ENCODE measurements at regions not wholly inside any gene's neighbourhood (a gene's known extent, or its start where the extent isn't known, plus 50 kb on each side); places are given as distances from the start of the nearest gene placed in this dataset.

DNA sequence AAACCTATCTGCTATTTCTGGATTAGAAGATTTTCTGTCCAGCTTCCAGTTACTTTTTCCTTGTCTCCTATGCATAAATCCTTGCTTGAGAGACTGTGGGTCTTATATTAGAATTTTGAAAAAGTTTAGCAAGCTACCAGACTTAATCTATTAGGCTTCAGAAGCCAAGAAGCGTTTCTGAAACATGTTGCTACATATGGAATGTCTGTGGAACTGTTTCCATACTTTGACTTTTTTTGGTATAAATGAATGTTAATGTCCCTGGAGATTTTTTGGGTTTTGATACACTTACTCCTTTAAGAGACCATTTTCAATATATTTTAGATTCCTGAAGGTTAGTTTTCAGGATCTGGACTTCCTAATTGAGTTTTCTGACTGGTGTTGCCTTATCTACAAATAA is 191.4 kb upstream of the SGCD start:
- H3K4me3 ChIP-seq (ENCODE audit: low read length), result no peak overlapping the region
- no peaks in the 10 kb centered on the region for H3K9me2 ChIP-seq (replicated peaks; ENCODE audit: insufficient read depth, low read length)
- H3K4me2 ChIP-seq (ENCODE audit: low read depth, low read length), result no peak overlapping the region
- H3K27ac ChIP-seq (ENCODE audit: low read length), result no peak overlapping the region
- H3K9ac ChIP-seq (ENCODE audit: low read length), result no peak overlapping the region
- no peaks in the 10 kb centered on the region for H3K4me1 ChIP-seq (ENCODE audit: low read length)
- H3K79me2 ChIP-seq (ENCODE audit: low read length), result no peaks in the 10 kb centered on the region
- H3K9me3 ChIP-seq (replicated peaks; ENCODE audit: insufficient read depth, low read length), result no peaks in the 10 kb centered on the region
- no peaks in the 10 kb centered on the region for H3F3A ChIP-seq (ENCODE audit: insufficient read depth, low read length)
- H3K27me3 ChIP-seq (replicated peaks; ENCODE audit: insufficient read depth, low read length), result no peaks in the 10 kb centered on the region
- no peak for DNase-seq
- TF ChIP-seq, protein P1, sequence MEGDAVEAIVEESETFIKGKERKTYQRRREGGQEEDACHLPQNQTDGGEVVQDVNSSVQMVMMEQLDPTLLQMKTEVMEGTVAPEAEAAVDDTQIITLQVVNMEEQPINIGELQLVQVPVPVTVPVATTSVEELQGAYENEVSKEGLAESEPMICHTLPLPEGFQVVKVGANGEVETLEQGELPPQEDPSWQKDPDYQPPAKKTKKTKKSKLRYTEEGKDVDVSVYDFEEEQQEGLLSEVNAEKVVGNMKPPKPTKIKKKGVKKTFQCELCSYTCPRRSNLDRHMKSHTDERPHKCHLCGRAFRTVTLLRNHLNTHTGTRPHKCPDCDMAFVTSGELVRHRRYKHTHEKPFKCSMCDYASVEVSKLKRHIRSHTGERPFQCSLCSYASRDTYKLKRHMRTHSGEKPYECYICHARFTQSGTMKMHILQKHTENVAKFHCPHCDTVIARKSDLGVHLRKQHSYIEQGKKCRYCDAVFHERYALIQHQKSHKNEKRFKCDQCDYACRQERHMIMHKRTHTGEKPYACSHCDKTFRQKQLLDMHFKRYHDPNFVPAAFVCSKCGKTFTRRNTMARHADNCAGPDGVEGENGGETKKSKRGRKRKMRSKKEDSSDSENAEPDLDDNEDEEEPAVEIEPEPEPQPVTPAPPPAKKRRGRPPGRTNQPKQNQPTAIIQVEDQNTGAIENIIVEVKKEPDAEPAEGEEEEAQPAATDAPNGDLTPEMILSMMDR (IDR thresholded peaks at IDR 0.05; ENCODE audit: low read length), result no peak
- TF ChIP-seq EZH2phosphoT487 (IDR thresholded peaks at IDR 0.05; ENCODE audit: low read length) (no peak), EZH2 (optimal IDR thresholded peaks at IDR 0.05; ENCODE audit: low read depth, low read length) (no peak)
- no peak overlapping the region for H2AFZ ChIP-seq (ENCODE audit: low read length)
- H4K20me1 ChIP-seq (ENCODE audit: insufficient read depth, low read length), result no peaks in the 10 kb centered on the region
- no peaks in the 10 kb centered on the region for H3K36me3 ChIP-seq (replicated peaks; ENCODE audit: insufficient read depth, low read length)

GRCh38 chr5:156137071-156137869 is 189.7 kb upstream of the SGCD start:
- Histone ChIP-seq H3K4me3 (ENCODE audit: low read length) (no peak overlapping the region), H3K27ac (ENCODE audit: low read length) (no peak overlapping the region), H3K36me3 (replicated peaks; ENCODE audit: insufficient read depth, low read length) (no peaks in the 10 kb centered on the region), H3K9ac (ENCODE audit: low read length) (no peak overlapping the region), H3K4me1 (ENCODE audit: low read length) (no peaks in the 10 kb centered on the region), H3K4me2 (ENCODE audit: low read depth, low read length) (no peak overlapping the region), H3K27me3 (replicated peaks; ENCODE audit: insufficient read depth, low read length) (no peaks in the 10 kb centered on the region), H3K79me2 (ENCODE audit: low read length) (no peaks in the 10 kb centered on the region), H3K9me2 (replicated peaks; ENCODE audit: insufficient read depth, low read length) (no peaks in the 10 kb centered on the region), H4K20me1 (ENCODE audit: insufficient read depth, low read length) (no peaks in the 10 kb centered on the region), H3K9me3 (replicated peaks; ENCODE audit: insufficient read depth, low read length) (no peaks in the 10 kb centered on the region), H3F3A (ENCODE audit: insufficient read depth, low read length) (no peaks in the 10 kb centered on the region), H2AFZ (ENCODE audit: low read length) (no peak overlapping the region)
- DNase-seq, result no peak
- TF ChIP-seq EZH2 (optimal IDR thresholded peaks at IDR 0.05; ENCODE audit: low read depth, low read length), result no peak
- TF ChIP-seq, protein P1 (IDR thresholded peaks at IDR 0.05; ENCODE audit: low read length), result no peak
- no peak for TF ChIP-seq EZH2phosphoT487 (IDR thresholded peaks at IDR 0.05; ENCODE audit: low read length)

GRCh38 chr5:156142867-156143266 is 184.1 kb upstream of the SGCD start:
- H3K27ac ChIP-seq (ENCODE audit: low read length), result no peak overlapping the region
- no peak overlapping the region for H3K4me3 ChIP-seq (ENCODE audit: low read length)
- H3K79me2 ChIP-seq (ENCODE audit: low read length), result no peaks in the 10 kb centered on the region
- no peaks in the 10 kb centered on the region for H3K36me3 ChIP-seq (replicated peaks; ENCODE audit: insufficient read depth, low read length)
- no peaks in the 10 kb centered on the region for H3K4me1 ChIP-seq (ENCODE audit: low read length)
- no peaks in the 10 kb centered on the region for H3K9me2 ChIP-seq (replicated peaks; ENCODE audit: insufficient read depth, low read length)
- no peak overlapping the region for H2AFZ ChIP-seq (ENCODE audit: low read length)
- H4K20me1 ChIP-seq (ENCODE audit: insufficient read depth, low read length), result no peaks in the 10 kb centered on the region
- TF ChIP-seq EZH2phosphoT487 (IDR thresholded peaks at IDR 0.05; ENCODE audit: low read length), result no peak
- H3K4me2 ChIP-seq (ENCODE audit: low read depth, low read length), result no peak overlapping the region
- no peaks in the 10 kb centered on the region for H3K27me3 ChIP-seq (replicated peaks; ENCODE audit: insufficient read depth, low read length)
- no peak overlapping the region for H3K9ac ChIP-seq (ENCODE audit: low read length)
- no peaks in the 10 kb centered on the region for H3F3A ChIP-seq (ENCODE audit: insufficient read depth, low read length)
- DNase-seq, result no peak
- no peaks in the 10 kb centered on the region for H3K9me3 ChIP-seq (replicated peaks; ENCODE audit: insufficient read depth, low read length)

DNA sequence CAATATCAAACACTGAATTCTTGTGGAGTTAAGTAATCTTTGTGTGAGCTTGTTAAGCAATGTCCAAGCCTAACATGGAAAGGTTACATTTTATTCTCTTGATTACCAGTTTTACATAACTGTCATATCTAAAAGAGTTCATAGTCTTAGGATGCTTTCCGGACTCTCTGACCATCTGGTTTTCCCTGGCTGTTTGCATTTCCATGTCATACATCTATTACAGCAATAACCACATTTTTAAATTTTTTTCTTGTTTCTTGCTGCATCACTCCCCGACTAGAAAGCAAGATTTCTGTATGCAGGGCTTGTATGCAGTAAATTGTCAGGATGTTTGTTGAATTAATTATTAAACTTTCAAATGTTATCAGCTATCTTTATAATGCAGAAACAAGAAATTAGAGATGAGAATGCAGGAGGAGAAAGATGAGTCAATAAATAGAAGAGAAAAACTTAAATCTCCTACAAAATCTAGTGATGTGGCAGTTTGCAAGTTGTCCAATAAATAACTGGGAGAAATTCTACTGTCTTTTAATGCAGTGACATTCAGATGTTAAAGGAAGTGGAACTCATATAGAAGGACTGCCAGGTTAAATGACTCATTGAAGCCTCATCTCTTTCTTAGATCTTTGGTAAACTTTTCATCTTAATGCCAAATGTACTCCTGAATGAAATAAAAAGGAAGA is 179.6 kb upstream of the SGCD start:
- Histone ChIP-seq H3K27ac (ENCODE audit: low read length) (no peak overlapping the region), H3K36me3 (replicated peaks; ENCODE audit: insufficient read depth, low read length) (no peaks in the 10 kb centered on the region), H3K4me3 (ENCODE audit: low read length) (no peak overlapping the region), H3K4me1 (ENCODE audit: low read length) (no peaks in the 10 kb centered on the region), H2AFZ (ENCODE audit: low read length) (no peak overlapping the region), H3K9ac (ENCODE audit: low read length) (no peak overlapping the region), H3K79me2 (ENCODE audit: low read length) (no peaks in the 10 kb centered on the region), H3K4me2 (ENCODE audit: low read depth, low read length) (no peak overlapping the region), H3K9me3 (replicated peaks; ENCODE audit: insufficient read depth, low read length) (no peaks in the 10 kb centered on the region), H4K20me1 (ENCODE audit: insufficient read depth, low read length) (no peaks in the 10 kb centered on the region), H3K9me2 (replicated peaks; ENCODE audit: insufficient read depth, low read length) (no peaks in the 10 kb centered on the region), H3K27me3 (replicated peaks; ENCODE audit: insufficient read depth, low read length) (no peaks in the 10 kb centered on the region), H3F3A (ENCODE audit: insufficient read depth, low read length) (no peaks in the 10 kb centered on the region)
- no peak for DNase-seq
- no peak for TF ChIP-seq EZH2 (optimal IDR thresholded peaks at IDR 0.05; ENCODE audit: low read depth, low read length)
- no peak for TF ChIP-seq EZH2phosphoT487 (IDR thresholded peaks at IDR 0.05; ENCODE audit: low read length)
- TF ChIP-seq, protein P1 (IDR thresholded peaks at IDR 0.05; ENCODE audit: low read length), result no peak

All from MM.1S (cell line).